RWPE2 (cell line): ENCODE measurements at regions not wholly inside any gene's neighbourhood (a gene's known extent, or its start where the extent isn't known, plus 50 kb on each side); places are given as distances from the start of the nearest gene placed in this dataset.

Source experiments
- ATAC-seq: fragments of 200-7000 bp; cut with Tn5 transposase; 3 replicates; pipeline ENCODE4 v1.9.1; 2021; ENCODE audit warnings: low read depth
- DNase-seq: peaks from one replicate; pipeline ENCODE4 v3.0.0-alpha.2; 2020; ENCODE audit warnings: low spot score
- H3K27ac ChIP-seq: fragments of 450-650 bp; 2 replicates; pipeline ENCODE4 v1.5.1; 2017; ENCODE audit warnings: mild to moderate bottlenecking; ENCODE audit not compliant: poor library complexity, severe bottlenecking
- H3K27me3 ChIP-seq: fragments of 250-450 bp; sonication (Bioruptor Pico); 2 replicates; pipeline ENCODE4 v1.5.1; 2021; ENCODE audit warnings: mild to moderate bottlenecking, moderate library complexity; ENCODE audit not compliant: insufficient read depth, poor library complexity, severe bottlenecking
- H3K36me3 ChIP-seq: fragments of 250-450 bp; sonication (Bioruptor Pico); 2 replicates; pipeline ENCODE4 v1.5.1; 2020; ENCODE audit warnings: low read depth, mild to moderate bottlenecking, moderate library complexity
- H3K4me1 ChIP-seq: fragments of 250-450 bp; sonication (Bioruptor Pico); 2 replicates; pipeline ENCODE4 v1.5.1; 2021; ENCODE audit warnings: mild to moderate bottlenecking, moderate library complexity; ENCODE audit not compliant: insufficient read depth, poor library complexity, severe bottlenecking
- H3K4me3 ChIP-seq: fragments of 250-450 bp; sonication (Bioruptor Pico); 2 replicates; pipeline ENCODE4 v1.5.1; 2021; ENCODE audit warnings: mild to moderate bottlenecking, moderate library complexity; ENCODE audit not compliant: severe bottlenecking
- H3K9me3 ChIP-seq: fragments of 250-450 bp; sonication (Bioruptor Pico); 2 replicates; pipeline ENCODE4 v1.5.1; 2021; ENCODE audit warnings: mild to moderate bottlenecking, moderate library complexity; ENCODE audit not compliant: severe bottlenecking
- TF ChIP-seq, protein P1 (sequence below): fragments of 450-650 bp; IDR thresholded peaks from one replicate; pipeline ENCODE4 v1.5.1; 2017; ENCODE audit warnings: mild to moderate bottlenecking, moderate library complexity; ENCODE audit not compliant: poor library complexity, severe bottlenecking

DNA sequence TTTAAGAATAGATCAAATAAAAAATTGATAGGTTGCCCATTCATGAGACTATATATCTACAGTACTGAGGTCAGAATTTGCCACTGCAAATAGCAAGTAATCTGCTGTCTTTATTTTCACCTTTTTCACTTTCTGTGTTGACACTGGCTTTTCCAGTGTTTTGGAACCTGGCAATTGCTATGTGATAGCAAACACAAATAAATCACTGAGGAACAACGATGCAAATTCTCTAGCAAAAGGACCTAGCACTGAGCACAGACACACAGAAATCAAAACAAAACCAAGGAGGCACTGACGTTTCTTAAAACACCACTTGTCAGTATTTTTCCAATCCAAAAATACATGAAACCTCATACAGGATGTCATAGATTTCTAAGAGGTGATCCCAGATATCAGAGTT is 210.7 kb downstream of the DHX15 start:
- H3K4me1 ChIP-seq: no peaks in the 10 kb centered on the region
- no peak overlapping the region for H3K27ac ChIP-seq
- TF ChIP-seq, protein P1, sequence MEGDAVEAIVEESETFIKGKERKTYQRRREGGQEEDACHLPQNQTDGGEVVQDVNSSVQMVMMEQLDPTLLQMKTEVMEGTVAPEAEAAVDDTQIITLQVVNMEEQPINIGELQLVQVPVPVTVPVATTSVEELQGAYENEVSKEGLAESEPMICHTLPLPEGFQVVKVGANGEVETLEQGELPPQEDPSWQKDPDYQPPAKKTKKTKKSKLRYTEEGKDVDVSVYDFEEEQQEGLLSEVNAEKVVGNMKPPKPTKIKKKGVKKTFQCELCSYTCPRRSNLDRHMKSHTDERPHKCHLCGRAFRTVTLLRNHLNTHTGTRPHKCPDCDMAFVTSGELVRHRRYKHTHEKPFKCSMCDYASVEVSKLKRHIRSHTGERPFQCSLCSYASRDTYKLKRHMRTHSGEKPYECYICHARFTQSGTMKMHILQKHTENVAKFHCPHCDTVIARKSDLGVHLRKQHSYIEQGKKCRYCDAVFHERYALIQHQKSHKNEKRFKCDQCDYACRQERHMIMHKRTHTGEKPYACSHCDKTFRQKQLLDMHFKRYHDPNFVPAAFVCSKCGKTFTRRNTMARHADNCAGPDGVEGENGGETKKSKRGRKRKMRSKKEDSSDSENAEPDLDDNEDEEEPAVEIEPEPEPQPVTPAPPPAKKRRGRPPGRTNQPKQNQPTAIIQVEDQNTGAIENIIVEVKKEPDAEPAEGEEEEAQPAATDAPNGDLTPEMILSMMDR: no peak
- H3K4me3 ChIP-seq: no peak overlapping the region
- no peaks in the 10 kb centered on the region for H3K27me3 ChIP-seq
- no peaks in the 10 kb centered on the region for H3K9me3 ChIP-seq
- no peak for DNase-seq
- no peaks in the 10 kb centered on the region for H3K36me3 ChIP-seq
- no peak for ATAC-seq

DNA sequence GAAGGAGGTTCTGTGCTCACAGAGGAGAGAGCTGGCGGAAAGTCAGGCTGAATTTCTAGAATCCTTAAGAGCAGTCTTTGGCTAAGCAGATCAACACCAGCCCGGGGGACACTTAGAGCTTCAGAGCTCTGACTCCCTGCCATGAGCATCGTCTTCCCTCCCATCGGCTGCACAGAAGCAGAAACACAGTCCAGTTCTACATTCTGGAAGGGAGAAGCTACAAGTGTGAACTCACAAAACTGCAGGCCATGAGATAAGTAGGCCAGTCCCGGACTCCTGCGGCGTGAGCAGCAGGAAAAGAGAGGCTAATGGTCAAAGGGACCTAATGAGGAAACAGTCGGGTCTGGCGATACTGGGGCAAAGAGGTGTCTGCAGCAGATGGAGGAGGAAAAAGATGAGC is 211.5 kb downstream of the DHX15 start:
- ATAC-seq (no peak), DNase-seq (no peak)
- Histone ChIP-seq H3K27me3 (no peaks in the 10 kb centered on the region), H3K36me3 (no peaks in the 10 kb centered on the region), H3K4me1 (no peaks in the 10 kb centered on the region), H3K9me3 (no peaks in the 10 kb centered on the region), H3K4me3 (no peak overlapping the region), H3K27ac (no peak overlapping the region)
- TF ChIP-seq, protein P1: no peak

DNA sequence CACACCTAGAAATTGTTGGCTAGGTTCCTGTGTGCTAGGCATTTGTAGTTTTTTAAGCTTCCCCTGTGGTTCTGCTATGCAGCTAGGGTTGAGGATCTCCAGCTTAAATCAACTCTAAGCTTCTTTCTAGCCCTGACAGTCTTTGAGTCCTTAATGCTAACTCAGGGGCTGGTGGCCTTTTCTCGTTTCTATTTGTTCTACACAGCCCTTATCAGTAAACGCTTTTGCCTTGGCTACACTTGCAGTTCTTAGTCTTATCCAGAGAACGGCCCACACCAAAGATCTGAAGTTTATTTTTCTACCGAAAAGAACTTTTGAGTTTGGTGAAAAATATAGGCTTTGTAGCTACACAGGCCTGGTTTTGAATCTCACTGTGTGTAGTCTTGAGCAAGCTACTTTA is 212.0 kb downstream of the DHX15 start:
- ATAC-seq: no peak
- no peak overlapping the region for H3K27ac ChIP-seq
- H3K27me3 ChIP-seq: no peaks in the 10 kb centered on the region
- DNase-seq: no peak
- no peaks in the 10 kb centered on the region for H3K36me3 ChIP-seq
- H3K4me1 ChIP-seq: no peaks in the 10 kb centered on the region
- no peaks in the 10 kb centered on the region for H3K9me3 ChIP-seq
- H3K4me3 ChIP-seq: no peak overlapping the region
- TF ChIP-seq, protein P1: no peak

DNA sequence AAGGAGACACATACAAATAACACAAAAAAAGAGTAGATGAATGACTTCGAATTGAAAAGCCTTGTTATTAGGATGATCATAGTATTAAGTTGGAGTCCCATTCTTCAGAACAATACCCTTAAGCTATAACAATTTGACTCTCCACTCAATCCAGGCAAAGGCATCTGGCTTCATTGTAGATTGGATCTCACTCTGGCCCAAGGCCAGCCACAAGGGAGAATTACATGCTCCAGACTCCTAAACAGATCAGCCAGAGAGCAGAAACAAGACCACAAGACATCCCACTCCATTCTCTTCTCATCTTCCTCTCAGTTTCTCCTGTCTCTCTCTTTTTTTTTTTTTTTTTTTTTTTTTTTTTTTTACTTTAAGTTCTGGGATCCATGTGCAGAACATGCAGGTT is 213.9 kb downstream of the DHX15 start:
- no peak for DNase-seq
- Histone ChIP-seq H3K4me3 (no peak overlapping the region), H3K27ac (no peak overlapping the region), H3K27me3 (no peaks in the 10 kb centered on the region), H3K4me1 (no peaks in the 10 kb centered on the region), H3K9me3 (no peaks in the 10 kb centered on the region), H3K36me3 (no peaks in the 10 kb centered on the region)
- TF ChIP-seq, protein P1: no peak
- no peak for ATAC-seq

DNA sequence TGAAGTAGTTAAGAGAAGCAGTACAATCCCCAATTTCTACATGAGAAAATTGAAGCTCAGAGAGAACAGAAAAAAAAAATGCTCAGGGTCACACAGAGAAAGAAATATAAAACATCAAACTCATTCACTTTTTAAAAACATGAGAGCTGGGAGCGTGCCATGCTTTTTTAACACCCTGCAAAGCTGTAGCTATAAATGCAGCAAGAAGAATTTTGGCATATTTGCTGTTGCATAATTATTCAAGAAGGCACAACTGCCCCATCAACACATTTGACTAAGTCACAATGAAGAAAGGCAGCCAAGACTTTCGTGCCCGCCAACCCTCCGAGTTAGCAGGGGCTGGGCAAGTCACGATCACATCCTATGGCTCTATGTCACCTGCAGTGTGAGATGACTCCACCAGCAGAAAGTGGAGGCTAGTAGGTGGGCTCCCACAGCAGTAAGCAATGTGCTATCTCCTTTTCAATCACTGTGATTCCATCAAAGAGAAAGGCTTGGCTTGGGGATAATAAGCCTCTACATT is 214.8 kb downstream of the DHX15 start:
- Histone ChIP-seq H3K9me3 (no peaks in the 10 kb centered on the region), H3K27ac (no peak overlapping the region), H3K27me3 (no peaks in the 10 kb centered on the region), H3K4me3 (no peak overlapping the region), H3K36me3 (no peaks in the 10 kb centered on the region), H3K4me1 (no peaks in the 10 kb centered on the region)
- TF ChIP-seq, protein P1: no peak
- DNase-seq (no peak), ATAC-seq (no peak)
